ENCODE measurements at regions not wholly inside any gene's neighbourhood (a gene's known extent, or its start where the extent isn't known, plus 50 kb on each side); places are given as distances from the start of the nearest gene placed in this dataset.

DNA sequence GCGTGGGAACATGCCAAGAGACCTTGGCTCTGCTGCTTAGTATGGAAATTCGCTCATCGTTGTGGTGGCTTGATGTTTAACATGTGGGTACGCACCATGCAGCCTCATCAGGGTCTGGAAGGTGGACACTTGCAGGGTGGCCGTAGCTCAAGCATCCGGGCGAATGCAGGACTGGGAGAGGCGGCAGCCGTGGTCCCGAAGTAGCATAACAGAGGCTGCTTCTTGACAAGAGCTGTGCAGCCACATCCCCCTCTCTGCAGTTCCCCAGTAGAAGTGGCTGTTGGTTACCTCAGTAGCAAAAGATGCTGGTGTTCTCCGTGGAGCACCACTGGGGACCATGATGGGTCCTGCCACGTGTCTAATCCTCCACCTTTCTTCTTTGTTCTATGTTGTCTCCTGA, 195.0 kb downstream of the THBS2 start:
- Histone ChIP-seq H2AFZ (replicated peaks) (no peak overlapping the region), H3K79me2 (ENCODE audit: low read depth) (no peaks in the 10 kb centered on the region), H3K36me3 (no peaks in the 10 kb centered on the region), H3K27ac (no peak overlapping the region), H3K9ac (no peak overlapping the region), H3K4me3 (no peak overlapping the region), H3K4me1 (no peaks in the 10 kb centered on the region), H3K9me3 (ENCODE audit: low read depth) (peaks cover 15% of the 10 kb centered on the region), H3F3A (ENCODE audit: low read depth) (no peaks in the 10 kb centered on the region), H3K4me2 (no peak overlapping the region), H3K27me3 (no peaks in the 10 kb centered on the region), H4K20me1 (ENCODE audit: low read depth) (no peaks in the 10 kb centered on the region)
- DNase-seq (ENCODE audit: low spot score), result no peak
- H3K27me3 Mint-ChIP-seq (ENCODE audit: insufficient read depth, low read depth), result peaks cover 2% of the 10 kb centered on the region
- no peaks in the 10 kb centered on the region for H3K36me3 Mint-ChIP-seq
- H3K9me3 Mint-ChIP-seq, result peaks cover 11% of the 10 kb centered on the region
- no peak overlapping the region for H3K4me3 Mint-ChIP-seq
- TF ChIP-seq EZH2 (IDR thresholded peaks at IDR 0.05), result no peak
- TF ChIP-seq EZH2phosphoT487 (IDR thresholded peaks at IDR 0.05), result no peak
- TF ChIP-seq, protein P1, sequence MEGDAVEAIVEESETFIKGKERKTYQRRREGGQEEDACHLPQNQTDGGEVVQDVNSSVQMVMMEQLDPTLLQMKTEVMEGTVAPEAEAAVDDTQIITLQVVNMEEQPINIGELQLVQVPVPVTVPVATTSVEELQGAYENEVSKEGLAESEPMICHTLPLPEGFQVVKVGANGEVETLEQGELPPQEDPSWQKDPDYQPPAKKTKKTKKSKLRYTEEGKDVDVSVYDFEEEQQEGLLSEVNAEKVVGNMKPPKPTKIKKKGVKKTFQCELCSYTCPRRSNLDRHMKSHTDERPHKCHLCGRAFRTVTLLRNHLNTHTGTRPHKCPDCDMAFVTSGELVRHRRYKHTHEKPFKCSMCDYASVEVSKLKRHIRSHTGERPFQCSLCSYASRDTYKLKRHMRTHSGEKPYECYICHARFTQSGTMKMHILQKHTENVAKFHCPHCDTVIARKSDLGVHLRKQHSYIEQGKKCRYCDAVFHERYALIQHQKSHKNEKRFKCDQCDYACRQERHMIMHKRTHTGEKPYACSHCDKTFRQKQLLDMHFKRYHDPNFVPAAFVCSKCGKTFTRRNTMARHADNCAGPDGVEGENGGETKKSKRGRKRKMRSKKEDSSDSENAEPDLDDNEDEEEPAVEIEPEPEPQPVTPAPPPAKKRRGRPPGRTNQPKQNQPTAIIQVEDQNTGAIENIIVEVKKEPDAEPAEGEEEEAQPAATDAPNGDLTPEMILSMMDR (IDR thresholded peaks at IDR 0.05), result no peak
- H3K27ac Mint-ChIP-seq, result no peak overlapping the region
- H3K4me1 Mint-ChIP-seq, result no peaks in the 10 kb centered on the region

DNA sequence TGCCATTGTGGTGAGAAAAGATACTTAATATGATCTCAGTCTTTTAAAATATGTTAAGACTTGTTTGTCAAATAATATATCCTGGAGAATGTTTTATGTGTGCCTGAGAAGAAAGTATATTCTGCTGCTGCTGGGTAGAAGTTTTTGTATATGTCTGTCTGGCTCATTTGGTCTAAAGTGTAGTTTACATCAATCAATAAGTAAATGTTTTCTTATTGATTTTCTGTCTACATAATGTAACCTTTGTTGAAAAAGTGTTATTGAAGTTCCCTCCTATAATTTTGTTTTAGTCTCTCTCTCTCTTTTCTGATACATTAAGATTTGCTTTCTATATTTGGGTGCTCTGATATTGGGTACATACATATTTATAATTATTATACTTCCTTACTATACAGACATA, 201.2 kb downstream of the THBS2 start:
- no peaks in the 10 kb centered on the region for H3K4me1 ChIP-seq
- peaks cover 3% of the 10 kb centered on the region for H3K27me3 Mint-ChIP-seq (ENCODE audit: insufficient read depth, low read depth)
- no peaks in the 10 kb centered on the region for H3K4me1 Mint-ChIP-seq
- no peak overlapping the region for H3K27ac ChIP-seq
- peaks cover 11% of the 10 kb centered on the region for H3K9me3 ChIP-seq (ENCODE audit: low read depth)
- no peaks in the 10 kb centered on the region for H3K36me3 ChIP-seq
- DNase-seq (ENCODE audit: low spot score), result no peak
- no peak overlapping the region for H3K4me2 ChIP-seq
- H3F3A ChIP-seq (ENCODE audit: low read depth), result no peaks in the 10 kb centered on the region
- H3K9ac ChIP-seq, result no peak overlapping the region
- H3K4me3 Mint-ChIP-seq, result no peak overlapping the region
- no peaks in the 10 kb centered on the region for H3K79me2 ChIP-seq (ENCODE audit: low read depth)
- no peak overlapping the region for H3K27ac Mint-ChIP-seq
- H3K36me3 Mint-ChIP-seq, result no peaks in the 10 kb centered on the region
- H2AFZ ChIP-seq (replicated peaks), result no peak overlapping the region
- H4K20me1 ChIP-seq (ENCODE audit: low read depth), result no peaks in the 10 kb centered on the region
- H3K27me3 ChIP-seq, result no peaks in the 10 kb centered on the region
- H3K4me3 ChIP-seq, result no peak overlapping the region
- TF ChIP-seq EZH2phosphoT487 (IDR thresholded peaks at IDR 0.05) (no peak), EZH2 (IDR thresholded peaks at IDR 0.05) (no peak)
- TF ChIP-seq, protein P1 (IDR thresholded peaks at IDR 0.05), result no peak
- peaks cover 6% of the 10 kb centered on the region for H3K9me3 Mint-ChIP-seq

DNA sequence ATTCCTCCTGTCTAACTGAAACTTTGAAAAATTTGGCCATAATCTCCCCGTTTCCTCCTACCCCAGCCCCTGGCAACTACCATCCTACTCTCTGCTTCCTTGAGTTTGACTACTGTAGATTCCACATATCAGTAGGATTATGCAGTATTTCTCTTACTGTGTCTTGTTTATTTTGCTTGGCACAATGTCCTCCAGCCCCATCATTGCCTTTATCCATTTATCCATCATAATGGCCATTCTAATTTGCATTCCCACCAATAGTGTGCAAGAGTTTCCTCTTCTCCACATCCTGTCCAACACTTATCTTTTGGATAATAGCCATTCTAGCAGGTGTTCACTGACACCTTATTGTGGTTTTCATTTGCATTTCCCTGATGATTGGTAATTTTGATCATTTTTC, 202.3 kb downstream of the THBS2 start:
- H3K4me1 Mint-ChIP-seq, result no peaks in the 10 kb centered on the region

More for the DNA sequence above, 202.3 kb downstream of the THBS2 start:
- Histone ChIP-seq H3K9me3 (ENCODE audit: low read depth) (peaks cover 10% of the 10 kb centered on the region), H3K79me2 (ENCODE audit: low read depth) (no peaks in the 10 kb centered on the region), H3F3A (ENCODE audit: low read depth) (no peaks in the 10 kb centered on the region), H3K4me2 (no peak overlapping the region), H4K20me1 (ENCODE audit: low read depth) (no peaks in the 10 kb centered on the region), H2AFZ (replicated peaks) (no peak overlapping the region), H3K4me3 (no peak overlapping the region), H3K27ac (no peak overlapping the region), H3K9ac (no peak overlapping the region), H3K4me1 (no peaks in the 10 kb centered on the region), H3K36me3 (no peaks in the 10 kb centered on the region), H3K27me3 (no peaks in the 10 kb centered on the region)
- Mint-ChIP-seq H3K27me3 (ENCODE audit: insufficient read depth, low read depth) (peaks cover 6% of the 10 kb centered on the region), H3K4me3 (no peak overlapping the region), H3K9me3 (peaks cover 5% of the 10 kb centered on the region), H3K27ac (no peak overlapping the region), H3K36me3 (no peaks in the 10 kb centered on the region)
- TF ChIP-seq EZH2phosphoT487 (IDR thresholded peaks at IDR 0.05), result no peak
- TF ChIP-seq, protein P1 (IDR thresholded peaks at IDR 0.05), result no peak
- TF ChIP-seq EZH2 (IDR thresholded peaks at IDR 0.05), result no peak
- no peak for DNase-seq (ENCODE audit: low spot score)
